CD1c-positive myeloid dendritic cell (primary cell): ENCODE measurements at regions not wholly inside any gene's neighbourhood (a gene's known extent, or its start where the extent isn't known, plus 50 kb on each side); places are given as distances from the start of the nearest gene placed in this dataset.

Experiments used
- DNase-seq: peaks from one replicate; pipeline ENCODE4 v3.0.0-alpha.2; 2016; ENCODE audit errors: extremely low spot score

DNA sequence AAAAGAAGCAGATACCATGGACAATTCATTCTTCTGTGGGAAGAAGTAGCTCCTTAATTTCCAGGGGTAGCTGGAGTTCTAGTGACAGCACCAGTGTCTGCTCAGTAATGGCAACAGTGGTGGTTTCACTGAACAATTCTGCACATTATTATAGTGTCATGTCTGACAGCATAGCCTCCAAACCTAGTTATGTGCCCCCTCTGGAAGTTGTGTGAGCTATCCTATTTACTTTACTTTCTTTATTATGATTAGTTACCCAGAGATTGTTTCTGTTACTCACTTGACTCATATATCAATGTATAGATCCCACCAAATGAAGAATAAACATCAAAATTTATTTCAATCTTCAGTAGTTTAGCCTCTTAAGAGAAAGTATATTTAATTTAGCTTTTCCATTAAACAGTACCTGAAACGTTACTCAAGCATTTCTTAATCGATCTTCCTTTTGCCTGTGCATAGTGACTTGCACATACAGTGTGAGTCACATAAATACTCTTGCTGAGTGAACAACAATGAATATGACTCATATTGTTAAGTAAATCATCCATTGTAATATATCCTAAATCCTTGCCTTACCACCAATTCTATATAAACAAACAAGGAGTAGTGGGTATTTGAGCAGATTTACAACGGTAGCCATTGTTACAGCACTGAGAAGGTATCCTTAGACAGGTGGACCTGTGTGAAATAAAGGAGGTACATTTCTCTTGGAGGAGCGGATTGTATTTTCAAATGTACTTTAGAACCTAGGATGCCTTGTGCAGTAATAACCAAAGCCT lies 534.7 kb downstream of the ANKRD50 start:
- DNase-seq, result no peak

DNA sequence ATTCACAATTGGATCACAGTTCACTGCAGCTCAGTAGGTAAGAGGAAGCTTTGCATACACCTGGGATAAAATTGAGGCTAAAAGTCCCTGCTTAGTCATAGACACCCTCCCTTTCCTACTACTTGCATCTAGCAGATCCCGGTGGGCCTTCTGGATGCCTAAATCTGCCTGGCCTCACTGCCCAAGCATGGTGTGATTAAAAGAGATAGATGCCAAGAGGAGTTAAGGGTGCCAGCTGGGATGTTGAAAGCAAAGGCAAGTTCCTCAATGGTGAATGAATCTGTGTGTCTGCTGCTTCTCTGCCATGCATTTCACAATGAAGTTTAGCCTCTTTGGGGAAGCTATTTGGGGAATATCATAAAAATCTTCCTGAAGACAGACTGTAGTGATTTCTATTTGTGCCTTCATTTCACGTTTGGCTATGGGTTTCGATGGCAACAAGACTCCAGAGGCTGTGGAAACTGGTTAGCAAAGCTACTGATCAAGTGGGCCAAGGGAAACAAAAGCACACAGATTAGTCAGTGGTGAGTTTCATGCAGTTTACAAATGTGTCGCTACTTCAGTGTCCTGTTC lies 534.0 kb downstream of the ANKRD50 start:
- no peak for DNase-seq

DNA sequence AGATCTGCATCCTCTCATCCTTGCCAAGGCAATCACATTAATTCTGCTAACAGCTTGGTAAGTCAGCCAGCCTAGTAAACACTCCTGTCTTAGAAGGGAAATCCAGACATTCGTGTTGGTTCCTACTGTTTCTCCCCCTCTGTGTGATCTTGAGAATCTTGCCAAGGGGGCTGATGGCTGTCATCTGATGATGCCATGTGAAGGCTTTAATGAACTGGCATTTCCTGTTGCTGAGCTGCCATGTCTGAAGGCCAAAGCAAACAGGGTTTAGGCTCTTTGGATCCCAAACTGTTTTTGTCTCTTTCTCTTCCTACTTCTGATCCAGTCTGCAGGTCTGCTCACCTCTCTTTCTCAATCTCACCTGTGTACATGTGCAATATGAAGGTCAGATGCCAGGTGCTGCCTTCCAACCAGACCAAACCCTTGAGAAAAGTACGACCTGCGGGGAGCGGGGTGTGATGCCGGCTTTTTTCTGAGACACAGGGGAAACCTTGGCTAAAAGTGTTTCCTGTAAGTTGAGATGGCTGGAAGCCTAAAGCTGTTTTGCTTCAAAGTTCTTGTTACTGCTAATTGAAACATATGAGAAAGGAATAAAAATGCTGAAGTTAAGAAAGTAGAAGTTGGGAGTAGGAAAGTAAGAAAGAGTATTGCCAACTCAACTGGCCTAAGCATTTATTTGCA lies 532.9 kb downstream of the ANKRD50 start:
- no peak for DNase-seq

DNA sequence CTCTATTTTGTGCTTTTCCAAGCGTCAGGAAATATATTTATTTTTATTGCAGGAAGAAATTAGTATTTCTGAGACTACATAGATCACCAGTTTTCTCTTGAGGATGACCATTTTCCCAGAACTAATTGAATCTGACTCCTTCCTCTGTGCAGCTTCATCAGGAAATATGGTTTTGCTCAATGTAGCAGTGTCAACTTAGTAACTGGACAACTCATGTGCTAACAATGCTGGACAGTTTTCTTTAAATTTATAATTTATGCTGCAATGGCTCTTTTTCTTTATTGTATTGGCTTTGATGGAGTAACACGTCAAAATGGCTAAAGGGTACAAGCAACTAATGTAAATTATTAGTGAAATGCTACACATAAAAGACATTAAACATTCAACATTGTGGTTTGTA lies 531.5 kb downstream of the ANKRD50 start:
- no peak for DNase-seq

DNA sequence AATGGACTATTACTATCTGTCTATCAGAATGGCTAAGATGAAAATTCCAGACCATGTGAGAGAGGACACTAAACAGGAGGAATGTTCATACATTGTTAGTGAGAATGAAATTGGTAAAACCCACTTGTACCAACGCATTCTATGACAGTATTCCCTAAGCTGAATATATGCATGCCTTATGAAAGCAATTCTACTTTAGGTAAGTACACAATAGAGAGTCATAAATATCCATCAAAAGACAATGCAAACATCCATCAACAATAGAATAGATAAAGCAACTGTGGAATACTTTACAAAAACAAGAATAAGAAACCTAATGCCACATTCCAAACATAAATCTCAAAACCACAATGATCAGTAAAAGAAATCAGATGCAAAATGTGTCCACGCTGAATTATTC lies 529.3 kb downstream of the ANKRD50 start:
- no peak for DNase-seq

DNA sequence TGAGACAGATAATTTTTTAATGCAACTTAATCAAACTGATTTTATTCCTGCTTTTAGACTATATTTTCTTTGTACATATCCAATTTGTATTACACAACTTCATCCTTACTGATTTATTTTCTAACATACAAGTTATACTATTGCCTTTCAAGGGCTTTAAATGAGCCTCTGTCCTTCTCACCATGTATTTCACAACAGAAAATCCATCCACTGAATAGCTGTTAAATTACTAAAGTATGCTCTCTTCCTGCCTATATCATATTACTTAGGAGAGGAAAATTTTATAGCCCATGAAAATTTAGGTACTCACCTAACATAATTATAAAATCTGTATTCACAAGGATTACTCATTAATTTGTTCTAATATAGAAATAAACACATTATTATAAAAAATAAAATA lies 528.6 kb downstream of the ANKRD50 start:
- no peak for DNase-seq

DNA sequence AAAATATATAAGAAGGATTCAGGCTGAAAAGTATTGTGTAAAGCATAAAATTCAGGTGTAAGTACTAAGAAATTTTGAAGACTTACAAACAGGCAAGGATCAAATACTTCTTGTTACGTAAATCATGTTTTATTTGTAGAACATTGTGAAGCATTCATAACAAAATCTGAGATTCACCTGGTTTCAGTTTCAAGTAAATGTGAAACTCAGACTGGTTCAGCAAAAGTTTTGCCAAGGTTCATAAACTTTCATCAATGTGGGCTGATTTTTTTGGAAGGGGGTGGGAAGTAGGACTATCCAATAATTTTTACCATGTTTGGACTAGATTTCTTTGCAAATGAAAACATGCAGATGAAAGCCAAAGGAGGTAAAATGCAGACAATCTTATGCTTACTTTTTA lies 527.7 kb downstream of the ANKRD50 start:
- no peak for DNase-seq

DNA sequence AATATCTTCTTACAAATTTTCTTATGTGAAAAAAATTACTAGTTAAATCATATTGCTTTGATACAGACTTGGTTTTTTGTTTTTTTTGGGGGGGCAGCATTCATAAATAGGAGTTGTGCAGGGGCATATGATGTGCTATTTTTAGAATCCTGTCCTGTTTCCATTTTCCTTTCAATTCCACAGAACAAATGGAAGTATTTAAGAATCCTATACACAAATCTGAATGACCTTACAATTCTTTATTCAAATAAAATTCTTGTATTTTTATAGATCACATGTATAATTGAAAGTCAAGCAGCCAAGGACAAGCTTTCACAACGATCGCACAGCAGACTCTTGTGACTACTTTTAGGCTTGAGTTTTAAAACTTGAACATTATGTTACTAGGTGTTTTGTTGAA lies 523.9 kb downstream of the ANKRD50 start:
- no peak for DNase-seq

DNA sequence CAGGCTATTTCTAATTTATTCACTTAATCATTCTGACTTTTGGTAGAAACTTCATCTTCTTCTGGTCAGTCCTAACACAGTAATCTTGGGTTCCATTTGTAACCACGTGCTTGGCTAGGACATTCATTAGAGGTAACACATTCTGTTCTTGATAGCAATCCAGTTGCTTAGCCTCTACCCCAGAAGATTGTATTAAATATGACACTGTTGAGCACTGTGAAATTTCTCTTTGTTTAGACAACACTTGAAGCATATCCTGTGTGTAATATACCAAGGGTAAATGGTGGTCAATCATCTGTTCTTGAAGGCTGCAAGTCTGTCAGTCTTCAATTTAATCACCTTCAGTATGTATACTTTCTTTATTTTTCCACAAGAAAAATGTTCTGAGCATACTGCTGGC lies 523.0 kb downstream of the ANKRD50 start:
- no peak for DNase-seq

DNA sequence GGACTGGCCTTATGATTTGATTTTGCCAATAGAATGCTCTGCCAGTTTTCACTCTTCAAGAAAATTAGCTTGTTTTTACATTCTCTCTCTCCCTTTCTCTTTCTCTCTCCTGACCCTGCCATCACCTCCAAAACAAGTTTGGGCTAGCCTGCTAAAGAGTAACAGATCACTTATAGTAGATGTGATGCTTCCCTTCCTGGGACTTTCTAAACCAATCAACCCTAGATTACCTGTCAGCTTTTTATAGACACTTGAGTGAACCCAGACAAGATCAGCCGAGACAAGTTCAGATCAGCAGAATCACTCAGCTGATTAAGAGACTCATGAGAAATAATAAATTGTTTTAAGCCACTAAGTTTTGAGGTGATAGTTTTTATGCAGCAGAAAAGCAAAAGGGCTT lies 521.2 kb downstream of the ANKRD50 start:
- no peak for DNase-seq

DNA sequence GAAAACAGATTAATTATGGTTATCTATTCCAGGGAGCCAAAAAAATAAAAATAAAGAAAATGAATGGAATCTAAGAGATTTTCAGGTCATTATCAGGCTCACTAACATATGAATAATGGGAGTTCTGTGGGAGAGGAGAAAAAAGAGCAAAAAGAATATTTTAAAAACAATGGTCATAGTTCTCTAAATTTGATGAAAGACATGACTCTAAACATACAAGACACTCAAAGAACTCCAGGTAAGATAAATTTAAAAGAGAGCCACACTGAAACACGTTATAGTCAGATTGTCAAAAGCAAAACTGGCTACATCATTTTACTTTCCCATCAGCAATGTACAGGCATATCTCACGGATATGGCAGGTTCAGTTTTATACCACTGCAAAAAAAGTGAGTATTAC lies 520.0 kb downstream of the ANKRD50 start:
- DNase-seq, result no peak

DNA sequence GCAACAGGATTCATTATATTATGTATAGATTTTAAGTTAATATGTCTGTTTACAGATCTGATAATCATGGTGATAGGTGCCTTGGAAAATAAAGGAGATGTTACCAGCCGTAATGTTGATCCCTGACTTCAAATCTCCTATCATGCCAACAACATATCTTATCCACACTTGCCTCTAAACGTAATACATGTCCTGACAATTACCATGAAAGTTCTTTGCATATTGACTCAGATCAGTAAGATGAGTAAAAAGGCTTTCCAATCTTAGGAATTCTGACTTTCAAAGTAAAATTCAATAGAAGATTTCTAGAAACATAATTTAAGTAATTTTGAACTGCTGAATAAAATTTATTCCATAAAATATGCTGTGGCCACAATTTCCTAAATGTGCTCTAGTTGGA lies 513.3 kb downstream of the ANKRD50 start:
- no peak for DNase-seq

DNA sequence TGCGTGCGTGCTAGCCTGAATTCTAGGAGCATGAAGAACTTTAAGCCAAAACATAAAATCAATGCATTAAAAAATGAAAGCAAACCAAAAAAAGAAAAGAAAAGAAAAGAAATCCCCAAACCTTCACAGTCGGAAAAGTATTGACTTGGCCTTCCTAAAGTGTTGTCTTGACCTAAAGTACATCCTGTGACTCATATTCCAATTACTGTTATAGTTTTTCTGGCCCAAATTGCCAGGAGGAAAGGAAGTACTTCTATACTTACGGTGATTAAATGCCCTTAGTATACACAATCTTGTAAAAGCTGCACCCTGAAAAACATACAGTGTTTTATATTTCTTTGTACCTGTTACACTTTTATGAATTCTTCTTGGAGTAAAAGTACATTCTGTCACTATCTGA lies 512.8 kb downstream of the ANKRD50 start:
- no peak for DNase-seq

DNA sequence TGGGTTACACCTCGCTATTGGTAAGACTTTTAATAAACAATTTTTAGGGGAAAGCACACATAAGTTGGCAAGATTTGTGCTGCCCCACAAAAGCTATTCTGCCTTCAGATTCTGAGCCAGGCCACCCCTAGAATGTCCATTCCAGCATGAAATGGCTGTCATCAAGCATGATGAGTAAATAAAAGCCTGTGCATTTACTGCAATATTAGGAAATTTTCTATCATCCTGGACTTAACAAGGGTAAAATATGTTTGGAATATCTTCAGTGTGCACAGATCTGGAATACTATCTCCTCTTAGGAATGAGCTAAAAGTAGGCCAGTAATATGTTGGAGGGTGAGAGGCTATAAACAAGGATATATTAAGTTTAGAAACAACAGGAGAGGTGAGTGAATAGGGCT lies 510.9 kb downstream of the ANKRD50 start:
- no peak for DNase-seq

DNA sequence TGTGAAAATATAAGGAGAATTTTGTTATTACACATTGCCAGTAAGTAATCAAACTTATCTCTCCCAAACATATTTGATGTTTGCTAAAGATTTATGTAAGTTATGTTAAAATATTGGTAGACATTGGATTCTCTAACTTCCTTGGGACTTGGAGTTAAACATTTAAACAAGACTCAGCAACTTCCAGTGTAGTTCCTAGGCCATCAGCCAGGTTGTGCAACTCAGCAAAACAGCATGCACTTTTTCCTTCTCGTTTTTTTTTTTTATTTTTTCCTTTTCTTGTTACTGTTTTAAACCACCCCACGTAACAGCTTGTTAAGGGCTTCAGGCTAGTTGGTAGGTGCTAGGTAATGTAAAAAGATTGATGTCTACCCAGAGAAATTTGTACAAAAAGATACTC lies 510.4 kb downstream of the ANKRD50 start:
- DNase-seq, result no peak

DNA sequence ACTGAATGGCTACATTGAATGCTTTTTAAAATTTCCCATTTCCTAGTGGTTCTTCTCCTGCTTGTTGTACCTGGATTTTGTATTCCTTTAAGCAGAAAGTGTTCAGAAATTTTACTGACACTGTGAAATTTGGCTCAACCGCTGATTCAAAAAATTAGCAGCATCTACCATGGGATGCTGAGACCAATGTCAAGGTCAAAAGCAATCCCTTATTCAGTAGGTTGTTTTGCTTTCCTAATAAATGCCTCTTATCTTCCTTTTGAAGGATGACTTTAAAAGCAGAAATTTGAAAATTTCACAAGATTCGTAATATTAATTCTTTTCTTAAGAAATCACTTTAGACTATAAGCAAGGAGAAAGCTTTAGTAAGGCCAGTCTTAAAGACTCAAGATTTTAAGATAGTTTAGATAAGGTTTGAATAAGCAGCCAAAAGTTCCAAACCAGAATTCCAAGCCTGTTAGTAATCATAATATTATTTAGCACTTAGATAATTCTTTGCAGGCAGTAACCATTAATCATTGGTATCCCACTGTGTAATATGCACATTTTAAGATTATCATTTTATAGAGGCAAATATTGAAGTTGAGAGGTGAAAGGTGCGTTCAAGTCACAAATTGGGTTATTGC lies 508.8 kb downstream of the ANKRD50 start:
- DNase-seq, result no peak

DNA sequence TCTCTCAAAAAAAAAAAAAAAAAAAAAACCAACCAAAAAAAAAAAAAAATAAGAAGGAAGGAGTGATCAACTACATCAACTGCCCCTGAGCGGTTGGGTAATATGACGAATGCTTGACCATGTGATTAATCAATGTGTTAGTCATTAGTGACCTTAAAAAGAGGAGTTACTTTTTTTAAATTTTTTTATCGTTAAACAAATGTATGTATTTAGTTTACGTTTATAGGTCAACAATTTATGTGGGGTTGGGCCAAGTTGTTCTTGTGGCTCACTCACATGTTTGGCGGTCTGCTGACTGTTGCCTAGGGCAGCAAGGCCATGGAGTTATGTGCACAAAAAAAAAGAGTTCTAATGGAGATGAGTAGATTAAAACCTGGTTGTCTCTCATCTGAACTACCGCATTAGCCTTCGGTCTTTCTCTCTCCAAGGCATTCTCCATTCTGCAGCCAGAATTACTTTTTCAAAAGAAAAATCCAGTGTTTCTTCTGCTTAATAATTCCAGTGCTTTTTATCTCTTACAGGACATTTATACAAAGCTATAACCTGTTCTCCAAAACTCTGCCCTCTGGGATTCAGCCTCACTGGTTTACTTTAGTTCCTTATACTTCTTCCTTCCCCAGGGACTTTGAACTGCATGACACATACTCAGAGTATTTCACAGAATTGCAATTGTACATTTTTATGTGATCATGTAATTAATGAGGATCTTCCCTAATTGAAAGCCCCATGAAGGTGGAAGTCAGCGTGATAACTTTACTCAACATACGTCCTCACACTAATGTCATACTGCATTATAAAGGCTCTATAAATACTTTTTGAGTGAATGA lies 505.5 kb downstream of the ANKRD50 start:
- no peak for DNase-seq

DNA sequence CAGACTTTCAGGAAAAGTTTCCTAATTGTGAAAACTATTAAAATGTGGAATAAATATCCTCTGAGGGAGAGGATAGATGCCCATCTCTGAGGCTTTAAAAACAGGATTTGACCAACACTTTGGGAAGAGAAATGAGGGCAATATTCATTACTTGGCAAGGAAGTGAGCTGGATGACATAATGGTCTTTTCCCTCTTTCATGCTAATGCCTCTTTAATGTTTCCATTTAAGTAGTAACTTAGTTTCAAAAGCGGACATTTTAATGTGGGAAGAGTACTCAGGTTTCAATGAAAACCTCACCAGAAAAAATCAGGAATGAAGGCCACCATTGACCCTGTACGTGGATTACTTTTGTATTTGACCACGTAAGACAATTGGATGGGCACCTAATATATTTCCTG lies 503.3 kb downstream of the ANKRD50 start:
- DNase-seq, result no peak

DNA sequence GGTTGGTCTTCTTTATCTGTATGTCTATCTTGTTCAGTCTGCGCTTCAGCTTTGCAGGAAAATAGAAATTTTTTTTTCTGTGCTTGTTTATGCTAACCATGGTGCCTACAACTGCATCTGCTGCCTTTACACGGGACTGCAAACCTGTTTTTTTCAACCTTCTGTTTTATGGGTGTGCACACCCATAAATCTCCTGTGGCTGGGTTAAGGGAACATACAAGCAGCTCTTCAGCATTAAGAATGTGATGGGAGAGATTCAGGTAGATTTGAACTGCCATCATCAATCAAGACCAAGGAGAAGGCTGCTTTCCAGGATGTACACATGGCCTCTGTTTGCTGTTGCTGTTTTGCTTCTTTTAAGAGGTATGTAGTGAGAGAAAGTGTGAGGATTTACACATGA lies 502.9 kb downstream of the ANKRD50 start:
- no peak for DNase-seq

DNA sequence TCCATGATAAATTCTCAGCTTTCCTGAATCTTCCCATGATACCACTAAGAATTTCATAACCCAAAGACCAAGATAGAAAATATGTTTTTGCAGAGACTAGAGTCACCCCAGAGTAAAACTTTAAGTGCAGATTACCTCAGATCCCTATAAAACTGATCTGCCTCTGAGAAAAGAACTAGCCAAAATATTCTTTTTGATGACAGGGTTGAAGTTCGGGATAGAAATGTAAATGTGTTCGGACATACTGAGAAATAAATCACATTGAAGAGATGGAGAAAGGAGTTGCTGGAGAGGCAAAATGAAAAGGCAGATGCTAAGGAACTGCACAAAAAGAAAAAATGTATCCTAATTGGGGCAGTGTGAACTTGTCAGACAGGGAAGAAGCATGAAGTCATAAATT lies 501.8 kb downstream of the ANKRD50 start:
- DNase-seq, result no peak

DNA sequence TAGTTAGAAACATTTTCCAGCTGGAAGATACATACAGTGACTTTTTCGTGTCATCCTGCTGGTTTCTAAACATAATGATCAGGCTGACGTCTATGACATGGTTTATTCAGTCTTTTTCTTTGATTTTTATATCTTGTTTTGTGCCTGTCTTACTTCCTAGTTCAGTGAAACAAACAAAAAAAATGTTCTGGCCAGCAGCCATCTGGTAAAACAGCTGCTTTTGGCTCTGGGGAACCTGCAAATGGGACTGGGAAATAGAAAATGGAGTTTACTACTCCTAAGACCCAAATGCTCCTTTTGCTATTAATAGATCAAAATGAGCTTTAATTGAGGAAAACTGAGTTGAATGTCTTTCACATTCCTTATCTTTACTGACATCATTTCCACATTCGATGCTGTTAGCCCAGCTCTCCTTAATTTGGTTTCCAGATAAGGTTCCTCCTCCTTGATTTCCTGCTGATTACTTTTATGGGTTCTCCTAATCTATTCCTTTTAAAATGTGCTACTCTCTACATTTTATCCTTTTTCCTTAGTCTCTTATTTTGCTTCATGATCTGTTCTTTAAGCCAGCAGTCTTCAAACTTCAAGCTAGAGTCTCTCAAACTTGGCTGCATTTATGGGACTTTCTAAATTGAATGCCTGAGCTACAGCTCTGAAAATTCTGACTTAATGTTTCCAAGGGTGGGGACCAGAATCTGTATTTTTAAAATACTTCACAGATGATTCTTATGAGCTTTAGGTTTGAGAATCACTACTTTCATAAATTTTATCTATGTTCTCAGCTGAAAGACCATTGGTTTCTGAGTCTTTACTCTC lies 499.5 kb downstream of the ANKRD50 start:
- no peak for DNase-seq
